ENCODE measurements at regions not wholly inside any gene's neighbourhood (a gene's known extent, or its start where the extent isn't known, plus 50 kb on each side); places are given as distances from the start of the nearest gene placed in this dataset.

GRCh38 chrX:14420841-14421240 lies 108.5 kb upstream of the GLRA2 start:
- H2AFZ ChIP-seq (ENCODE audit: low read depth) = no peak overlapping the region
- H3K9me2 ChIP-seq = no peaks in the 10 kb centered on the region
- H3K4me2 ChIP-seq = no peak overlapping the region
- no peaks in the 10 kb centered on the region for H3K4me1 ChIP-seq (ENCODE audit: control insufficient read depth in 1 of 2, insufficient read depth in 2 of 2, low read depth in 1 of 2, low read length in 1 of 2)
- TF ChIP-seq NRF1 (IDR thresholded peaks at IDR 0.05; ENCODE audit: low read depth, low read length) = no peak
- no peak for TF ChIP-seq SMC3 (IDR thresholded peaks at IDR 0.05; ENCODE audit: low read depth, low read length)
- TF ChIP-seq IRF3 (IDR thresholded peaks at IDR 0.05; ENCODE audit: low read depth, low read length) = no peak
- no peak for TF ChIP-seq PBX3 (IDR thresholded peaks at IDR 0.05)
- TF ChIP-seq ZBTB33 (IDR thresholded peaks at IDR 0.05; ENCODE audit: borderline replicate concordance, low read depth) = no peak
- TF ChIP-seq POLR2AphosphoS5 (IDR thresholded peaks at IDR 0.05; ENCODE audit: low read depth, low read length) = no peak
- no peak for TF ChIP-seq GABPA (IDR thresholded peaks at IDR 0.05; ENCODE audit: low read depth)
- TF ChIP-seq MAX (IDR thresholded peaks at IDR 0.05; ENCODE audit: low read depth) = no peak
- TF ChIP-seq CTCF (IDR thresholded peaks at IDR 0.05) = no peak
- no peak for TF ChIP-seq NFIC (IDR thresholded peaks at IDR 0.05; ENCODE audit: borderline replicate concordance)
- TF ChIP-seq FOSL2 (IDR thresholded peaks at IDR 0.05; ENCODE audit: borderline replicate concordance, low read depth) = no peak
- TF ChIP-seq MEF2A (IDR thresholded peaks at IDR 0.05; ENCODE audit: borderline replicate concordance, low read depth) = no peak
- TF ChIP-seq USF2 (IDR thresholded peaks at IDR 0.05; ENCODE audit: borderline replicate concordance, low read depth, low read length) = no peak
- TF ChIP-seq EZH2phosphoT487 (IDR thresholded peaks at IDR 0.05; ENCODE audit: borderline replicate concordance, low read depth) = no peak
- TF ChIP-seq TCF12 (IDR thresholded peaks at IDR 0.05) = no peak
- TF ChIP-seq JUND (IDR thresholded peaks at IDR 0.05) = no peak
- TF ChIP-seq SIN3A (IDR thresholded peaks at IDR 0.05; ENCODE audit: borderline replicate concordance, low read depth, low read length) = no peak
- H3K27ac ChIP-seq (ENCODE audit: low read depth in 2 of 2, low read length in 1 of 2) = no peak overlapping the region
- H3K4me3 ChIP-seq (ENCODE audit: low read depth in 2 of 2, low read length in 1 of 2) = no peak overlapping the region
- POLR2A ChIA-PET = no interaction called here
- CTCF ChIA-PET = interaction anchor here (1.4 kb wide), 1 partner anchor 16 kb away, joined by 3 read pairs; no protein-coding TSS in a partner anchor
- H3K9me3 ChIP-seq = no peaks in the 10 kb centered on the region
- no peak for DNase-seq
- WGBS (ENCODE audit: low lambda C conversion rate) = 0% methylated on average over 2 of the region's 2 CpGs
- no peaks in the 10 kb centered on the region for H3K79me2 ChIP-seq (ENCODE audit: insufficient read depth)
- H4K20me1 ChIP-seq (ENCODE audit: insufficient read depth) = no peaks in the 10 kb centered on the region
- H3F3A ChIP-seq (replicated peaks; ENCODE audit: insufficient read depth) = no peaks in the 10 kb centered on the region
- H3K27me3 ChIP-seq (ENCODE audit: insufficient read depth) = no peaks in the 10 kb centered on the region
- no peak overlapping the region for H3K9ac ChIP-seq
- no peaks in the 10 kb centered on the region for H3K36me3 ChIP-seq (replicated peaks in 1 of 2; ENCODE audit: control insufficient read depth in 1 of 2, insufficient read depth in 2 of 2, low read length in 1 of 2)

All from SK-N-SH (cell line).